Nucleus accumbens (tissue), 56 donors: ENCODE measurements at regions not wholly inside any gene's neighbourhood (a gene's known extent, or its start where the extent isn't known, plus 50 kb on each side); places are given as distances from the start of the nearest gene placed in this dataset.
"Not testable (repeated sequence)": the region's sequence is repeated elsewhere in the genome, so short reads cannot be mapped to it uniquely, and the experiment has no call there.

ENCODE experiments used
- DNase-seq, 56 donors: peaks; one replicate each; lab custom pipeline; 2025; lab: John Stamatoyannopoulos, UW

- no peak for DNase-seq
Observed at GRCh38 chr2:166831930-166832329, 56.4 kb upstream of the XIRP2 start.

- DNase-seq = no peak
Observed at GRCh38 chr2:166825914-166826313, 62.4 kb upstream of the XIRP2 start.

GRCh38 chr2:166814335-166814734 lies 73.9 kb upstream of the XIRP2 start:
- DNase-seq = no peak

GRCh38 chr2:166812166-166812891 lies 76.0 kb upstream of the XIRP2 start:
- no peak for DNase-seq

- DNase-seq = no peak
Observed at GRCh38 chr2:166805753-166806152, 82.5 kb upstream of the XIRP2 start.

- DNase-seq = no peak
Observed at GRCh38 chr2:166803373-166804000, 84.8 kb upstream of the XIRP2 start.

GRCh38 chr2:166802475-166802874 lies 85.8 kb upstream of the XIRP2 start:
- no peak for DNase-seq

- no peak for DNase-seq
Observed at GRCh38 chr2:166792808-166793207, 95.5 kb upstream of the XIRP2 start.

GRCh38 chr2:166786707-166787106 lies 101.6 kb upstream of the XIRP2 start:
- no peak for DNase-seq

- DNase-seq = no peak
Observed at GRCh38 chr2:166784296-166784946, 103.9 kb upstream of the XIRP2 start.

GRCh38 chr2:166775176-166775575 lies 113.1 kb upstream of the XIRP2 start:
- DNase-seq = no peak

- no peak for DNase-seq
Observed at GRCh38 chr2:166773308-166773949, 114.9 kb upstream of the XIRP2 start.

- DNase-seq = no peak
Observed at GRCh38 chr2:166768393-166769123, 119.7 kb upstream of the XIRP2 start.

- DNase-seq = not testable (repeated sequence)
Observed at GRCh38 chr2:166766769-166767322, 121.4 kb upstream of the XIRP2 start.

GRCh38 chr2:166766220-166766619 lies 122.1 kb upstream of the XIRP2 start:
- DNase-seq = no peak

- no peak for DNase-seq
Observed at GRCh38 chr2:166765141-166765540, 123.1 kb upstream of the XIRP2 start.

- DNase-seq = no peak
Observed at GRCh38 chr2:166764702-166765101, 123.6 kb upstream of the XIRP2 start.

- DNase-seq = no peak
Observed at GRCh38 chr2:166764216-166764615, 124.1 kb upstream of the XIRP2 start.

- DNase-seq = no peak
Observed at GRCh38 chr2:166762746-166763145, 125.5 kb upstream of the XIRP2 start.

GRCh38 chr2:166758956-166759355 lies 129.3 kb upstream of the XIRP2 start:
- no peak for DNase-seq
